NCI-H526 treated with DMSO at 0.1 percent for 48 hours (cell line): ENCODE measurements at regions not wholly inside any gene's neighbourhood (a gene's known extent, or its start where the extent isn't known, plus 50 kb on each side); places are given as distances from the start of the nearest gene placed in this dataset.
"Not testable (repeated sequence)": the region's sequence is repeated elsewhere in the genome, so short reads cannot be mapped to it uniquely, and the experiment has no call there.

Experiments
- DNase-seq: peaks from one replicate; lab custom pipeline; 2025; lab: John Stamatoyannopoulos, UW

DNA sequence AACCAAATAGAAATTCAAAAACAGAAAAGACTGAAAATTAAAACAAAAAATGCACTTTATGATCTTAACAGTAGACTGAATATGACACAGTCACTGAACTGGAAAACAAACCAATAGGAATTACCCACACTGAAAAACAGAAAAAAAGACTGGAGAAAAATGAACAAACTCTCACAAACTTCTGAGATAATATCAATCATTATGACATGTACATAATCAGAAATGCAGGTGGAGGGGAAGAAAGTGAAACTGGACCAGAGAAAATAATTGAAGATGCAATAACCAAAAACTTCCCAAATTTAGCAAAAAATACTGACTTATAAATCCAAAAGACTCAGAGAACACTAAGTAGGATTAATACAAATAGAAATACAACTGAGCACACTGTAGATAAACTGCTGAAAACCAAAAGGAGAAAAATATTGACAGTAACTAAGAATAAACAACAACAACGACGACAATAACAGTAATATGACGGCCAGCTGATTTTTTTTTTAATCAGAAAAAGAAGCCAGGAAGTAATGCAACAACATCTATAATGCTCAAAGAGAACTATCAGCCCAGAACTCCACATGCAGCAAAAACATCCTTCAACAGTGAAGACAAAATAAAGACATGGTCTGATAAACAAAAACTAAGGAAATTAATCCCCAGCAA is 108.1 kb downstream of the ZFAND4 start:
- no peak for DNase-seq

DNA sequence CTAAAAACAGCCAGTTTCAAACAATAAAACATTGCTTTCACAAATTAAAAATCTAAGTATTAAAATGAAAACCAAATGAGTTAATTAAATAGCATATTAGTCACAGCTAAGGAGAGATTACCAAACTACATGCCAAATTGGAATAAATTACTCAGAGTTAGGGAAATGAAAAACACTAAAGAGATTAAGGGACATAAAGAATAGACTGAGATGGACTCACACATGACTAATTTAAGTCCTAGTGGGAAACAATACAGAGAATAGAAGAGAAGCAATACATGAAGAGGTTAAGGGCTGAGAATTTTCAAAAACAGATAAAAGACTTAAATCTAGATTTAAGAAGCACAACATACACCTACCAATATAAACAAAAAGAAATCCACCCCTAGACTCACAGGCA is 110.6 kb downstream of the ZFAND4 start:
- DNase-seq, result no peak

DNA sequence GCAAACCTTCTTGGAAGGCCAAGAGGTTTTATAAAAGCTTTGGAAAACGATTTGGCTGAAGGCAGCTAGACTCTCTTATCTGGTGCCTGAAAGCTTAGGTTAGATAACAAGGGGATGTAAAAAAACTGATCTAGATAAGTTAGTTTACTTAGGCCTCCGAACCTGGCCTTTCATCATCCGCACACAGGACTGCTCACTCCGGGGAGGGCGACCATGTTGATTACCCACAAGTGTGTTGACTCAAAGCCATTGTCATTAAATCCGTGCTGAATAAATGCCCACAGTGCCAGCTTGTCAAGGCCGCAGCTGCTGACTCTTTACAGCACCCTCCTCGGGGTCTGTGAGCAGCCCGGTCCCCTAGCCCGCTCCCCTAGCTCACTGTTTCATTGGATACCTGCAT is 112.3 kb downstream of the ZFAND4 start:
- DNase-seq, result no peak

DNA sequence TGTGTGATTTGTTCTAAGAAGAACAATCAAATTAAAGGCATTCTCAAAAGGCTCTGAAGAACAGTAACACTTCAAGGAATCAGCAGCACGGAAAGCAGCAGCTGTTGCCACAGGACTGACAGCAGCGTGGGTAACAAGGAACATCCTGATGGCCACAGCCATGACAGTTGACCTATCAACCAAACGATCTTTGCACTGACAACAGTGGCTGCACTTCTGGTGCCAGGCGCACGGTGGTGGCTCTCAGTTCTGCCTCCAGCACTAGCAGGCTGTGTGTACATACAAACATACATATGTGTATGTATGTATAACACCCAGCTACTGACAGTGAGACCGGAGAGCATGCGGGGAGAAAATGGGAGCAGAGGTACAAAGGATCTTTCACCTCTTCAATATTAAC is 114.1 kb downstream of the ZFAND4 start:
- no peak for DNase-seq

- no peak for DNase-seq
Observed at GRCh38 chr10:45557275-45557905, 115.2 kb downstream of the ZFAND4 start.

GRCh38 chr10:45555795-45556194 is 116.8 kb downstream of the ZFAND4 start:
- DNase-seq, result no peak

DNA sequence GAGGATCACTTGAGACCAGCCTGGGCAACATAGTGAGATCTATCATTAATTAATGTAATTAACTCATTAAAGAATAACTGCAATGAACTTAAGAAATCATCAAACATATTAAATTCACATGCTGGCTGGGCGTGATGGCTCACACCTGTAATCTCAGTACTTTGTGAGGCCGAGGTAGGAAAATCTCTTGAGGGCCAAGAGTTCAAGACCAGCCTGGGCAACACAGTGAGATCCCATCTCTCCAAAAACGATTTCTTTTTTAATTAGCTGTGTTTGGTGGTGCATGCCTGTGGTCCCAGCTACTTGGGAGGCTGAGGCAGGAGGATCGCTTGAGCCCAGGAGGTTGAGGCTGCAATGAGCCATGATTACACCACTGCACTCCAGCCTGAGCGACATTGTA is 117.2 kb downstream of the ZFAND4 start:
- not testable (repeated sequence) for DNase-seq

- no peak for DNase-seq
Observed at GRCh38 chr10:45553613-45554012, 119.0 kb downstream of the ZFAND4 start.

- no peak for DNase-seq
Observed at GRCh38 chr10:45553155-45553554, 119.4 kb downstream of the ZFAND4 start.

DNA sequence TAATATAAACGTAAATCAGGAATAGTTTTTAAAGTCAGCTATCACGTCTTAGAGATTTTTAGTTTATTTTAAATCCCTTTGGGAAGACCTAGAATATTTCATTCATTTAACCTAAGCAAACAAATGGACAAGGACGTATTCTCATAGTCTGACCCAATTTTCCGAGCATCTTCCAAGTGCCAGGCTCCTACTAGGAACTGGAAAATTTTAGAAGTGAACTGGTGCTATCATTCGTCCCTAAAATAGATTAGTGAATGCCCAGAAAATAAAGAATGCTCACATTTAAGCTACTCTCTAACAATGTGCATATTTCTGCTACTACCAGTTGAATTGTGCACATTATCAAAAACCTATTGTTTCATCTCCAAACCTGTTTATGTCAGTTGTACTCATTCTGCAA is 120.1 kb downstream of the ZFAND4 start:
- no peak for DNase-seq

DNA sequence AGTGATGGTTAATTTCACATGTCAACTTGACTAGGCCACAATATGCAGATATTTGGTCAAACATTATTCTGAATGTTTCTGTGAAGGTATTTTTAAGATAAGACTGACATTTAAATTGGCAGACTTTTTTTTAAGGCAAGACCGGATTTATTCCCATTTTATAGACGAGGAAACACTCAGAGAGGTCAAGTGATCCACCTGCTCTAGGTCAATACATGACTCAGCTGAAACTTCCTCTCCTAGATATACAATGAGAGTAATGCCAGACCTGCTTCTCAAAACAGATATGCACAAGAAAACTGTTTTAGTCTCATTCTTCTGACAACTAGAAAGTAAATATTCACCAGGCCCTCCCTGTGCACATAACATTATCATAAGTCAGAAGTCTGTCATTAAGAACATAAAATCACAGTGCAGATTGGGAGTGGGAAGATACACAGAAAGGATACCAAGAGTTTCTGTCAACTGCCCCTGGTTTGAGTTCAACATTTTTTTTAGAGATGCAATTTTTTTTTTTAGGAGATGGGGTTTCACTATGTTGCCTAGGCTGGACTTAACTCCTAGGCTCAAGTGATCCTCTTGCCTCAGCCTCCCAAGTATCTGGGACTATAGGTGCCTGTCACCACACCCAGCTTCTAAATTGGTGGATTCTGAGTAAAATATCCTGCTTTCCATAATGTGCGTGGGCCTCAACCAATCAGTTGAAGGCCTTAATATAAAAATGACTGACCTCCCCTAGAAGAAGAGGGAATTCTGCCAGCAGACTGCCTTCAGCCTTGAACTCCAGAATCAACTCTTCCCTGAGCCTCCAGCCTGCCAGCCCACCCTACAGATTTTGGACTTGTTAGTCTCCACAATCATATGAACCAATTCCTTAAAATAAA is 121.4 kb downstream of the ZFAND4 start:
- DNase-seq, result no peak

DNA sequence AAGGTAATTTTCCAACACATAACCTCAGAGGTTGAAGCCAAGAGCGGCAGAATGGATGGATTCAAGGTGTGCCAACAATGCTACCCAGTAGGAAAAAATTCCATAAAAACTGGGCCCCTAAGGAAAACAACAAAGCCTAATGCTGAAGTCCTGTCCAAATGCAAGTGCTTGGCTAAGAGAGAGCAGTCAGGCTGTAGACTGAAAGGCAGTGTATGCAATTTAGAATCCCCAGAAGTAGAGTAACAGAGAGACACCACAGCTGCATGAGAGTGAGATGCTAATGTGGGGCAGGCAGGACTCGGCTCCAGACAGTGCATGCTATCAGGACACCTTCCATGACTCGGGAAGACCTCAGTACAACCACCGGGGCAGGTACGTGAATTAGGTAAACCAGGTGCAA is 124.5 kb downstream of the ZFAND4 start:
- no peak for DNase-seq

DNA sequence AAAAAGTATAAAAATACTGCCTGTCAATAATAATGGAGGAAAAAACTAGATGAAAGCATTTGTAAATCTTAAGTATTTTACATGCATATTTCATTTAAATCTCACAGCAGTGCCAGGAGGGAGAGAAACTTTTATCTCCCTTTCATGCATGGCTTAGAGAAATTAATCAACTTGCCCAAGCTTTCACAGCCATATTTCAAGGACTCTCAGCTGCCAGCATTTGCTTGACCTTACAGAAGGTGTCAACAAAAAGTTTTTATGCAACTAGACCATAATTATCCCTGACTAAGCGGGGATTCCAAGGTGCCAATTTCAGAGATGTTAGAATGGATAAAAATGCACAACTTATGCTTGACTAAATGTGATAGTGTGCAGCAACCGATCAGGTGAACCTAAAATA is 125.4 kb downstream of the ZFAND4 start:
- no peak for DNase-seq

- DNase-seq, result no peak
Observed at GRCh38 chr10:45545150-45545549, 127.4 kb downstream of the ZFAND4 start.

DNA sequence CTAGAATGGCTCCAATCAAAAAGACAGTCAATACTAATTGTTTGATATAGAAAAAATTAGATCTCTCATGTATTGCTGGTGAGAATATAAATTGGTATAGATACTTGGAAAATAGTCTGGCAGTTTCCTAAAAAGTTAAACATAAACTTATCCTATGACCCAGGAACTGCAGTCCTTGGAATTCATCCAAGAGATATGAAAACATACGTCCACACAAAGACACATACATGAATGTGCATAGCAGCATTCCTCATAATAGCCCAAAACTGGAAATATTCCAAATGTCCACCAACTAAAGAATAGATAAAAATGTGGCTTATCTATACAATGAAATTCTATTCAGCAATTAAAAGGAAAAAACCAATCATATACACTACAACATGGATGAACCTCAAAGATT is 128.4 kb downstream of the ZFAND4 start:
- no peak for DNase-seq

GRCh38 chr10:45541032-45541431 is 131.5 kb downstream of the ZFAND4 start:
- DNase-seq, result not testable (repeated sequence)

DNA sequence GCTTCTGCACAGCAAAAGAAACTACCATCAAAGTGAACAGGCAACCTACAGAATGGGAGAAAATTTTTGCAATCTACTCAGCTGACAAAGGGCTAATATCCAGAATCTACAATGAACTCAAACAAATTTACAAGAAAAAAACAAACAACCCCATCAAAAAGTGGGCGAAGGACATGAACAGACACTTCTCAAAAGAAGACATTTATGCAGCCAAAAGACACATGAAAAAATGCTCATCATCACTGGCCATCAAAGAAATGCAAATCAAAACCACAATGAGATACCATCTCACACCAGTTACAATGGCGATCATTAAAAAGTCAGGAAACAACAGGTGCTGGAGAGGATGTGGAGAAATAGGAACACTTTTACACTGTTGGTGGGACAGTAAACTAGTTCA is 132.0 kb downstream of the ZFAND4 start:
- DNase-seq, result not testable (repeated sequence)

GRCh38 chr10:45539569-45539968 is 133.0 kb downstream of the ZFAND4 start:
- not testable (repeated sequence) for DNase-seq

DNA sequence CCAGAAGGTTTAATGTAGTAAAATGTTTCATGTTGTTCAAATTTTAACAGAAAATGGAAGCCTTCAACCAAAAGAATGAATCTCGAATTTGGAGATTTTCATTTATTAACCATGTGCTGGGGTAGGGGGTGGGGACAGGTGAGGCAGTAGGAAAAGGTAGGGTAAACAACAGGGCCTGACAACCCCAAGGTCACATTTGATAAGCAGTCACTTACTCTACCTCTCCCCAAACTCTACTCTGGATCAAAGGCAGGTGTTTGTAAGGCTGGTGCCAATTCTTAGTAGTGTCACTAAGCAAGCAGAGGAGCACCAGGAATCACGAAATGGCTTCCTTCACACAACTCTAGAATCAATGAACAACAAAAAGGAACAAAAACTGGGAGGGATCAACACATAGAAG is 138.0 kb downstream of the ZFAND4 start:
- no peak for DNase-seq

GRCh38 chr10:45532480-45532879 is 140.1 kb downstream of the ZFAND4 start:
- DNase-seq, result no peak

DNA sequence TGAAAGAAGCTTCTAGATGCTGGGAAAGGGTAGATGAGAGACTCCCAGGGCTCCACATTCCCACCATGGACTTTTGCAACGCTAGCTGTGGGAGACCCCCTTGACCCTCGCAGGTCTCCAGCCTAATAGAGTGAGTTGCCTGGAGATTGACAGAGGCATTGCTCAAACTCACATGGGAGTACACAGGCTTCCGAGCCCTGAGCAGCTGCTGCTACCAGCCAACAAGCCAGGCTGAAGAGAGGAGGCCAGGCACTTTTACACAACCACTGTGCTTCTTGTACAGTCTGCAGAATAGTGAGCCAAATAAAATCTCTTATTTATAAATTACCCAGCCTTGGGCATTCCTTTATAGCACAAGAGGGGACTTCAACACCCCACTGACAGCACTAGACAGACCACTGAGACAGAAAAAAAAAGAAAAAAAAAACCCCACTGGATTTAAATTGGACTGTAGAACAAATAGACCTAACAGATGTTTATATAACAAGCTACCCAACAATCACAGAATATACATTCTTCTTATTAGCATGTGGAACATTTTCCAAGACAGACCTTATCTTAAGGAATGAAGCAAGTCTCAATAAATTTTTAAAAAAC is 146.2 kb downstream of the ZFAND4 start:
- no peak for DNase-seq

- no peak for DNase-seq
Observed at GRCh38 chr10:45520476-45520875, 146.5 kb downstream of the ALOX5 start.

DNA sequence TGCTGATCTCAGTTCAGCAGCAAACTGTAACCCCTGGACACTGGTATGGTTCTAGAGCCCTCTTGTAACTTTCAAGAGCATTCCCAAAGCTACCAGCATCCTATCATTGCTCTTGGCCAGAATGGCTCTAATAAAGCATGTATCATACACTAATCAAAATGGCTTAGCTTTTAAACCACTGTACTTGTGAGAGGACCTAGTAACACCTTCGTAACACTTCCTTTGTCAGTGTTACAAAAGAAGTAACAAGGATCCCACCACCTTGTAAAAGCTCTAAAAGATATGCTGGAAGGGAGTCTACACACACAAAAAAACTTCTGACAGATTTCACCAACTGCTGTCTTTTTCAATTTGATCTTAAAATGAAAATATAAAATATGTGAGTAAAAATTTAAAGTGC is 144.7 kb downstream of the ALOX5 start:
- DNase-seq, result no peak
